Keratinocyte (primary cell): ENCODE measurements at regions not wholly inside any gene's neighbourhood (a gene's known extent, or its start where the extent isn't known, plus 50 kb on each side); places are given as distances from the start of the nearest gene placed in this dataset.
A peak's percentile ranks its signal among the peaks of the same experiment; 100 is the strongest.

Source experiments
- DNase-seq: peaks from one replicate; pipeline ENCODE4 v3.0.0-alpha.2; 2011; ENCODE audit warnings: low read depth, missing footprints, low spot score
- FAIRE-seq: peaks from 2 replicates; lab custom pipeline; 2011; peaks lifted over from hg19 to GRCh38; lab: Jason Lieb, UNC
- H2AFZ ChIP-seq: 2 replicates; pipeline ENCODE4 v1.6.0; 2012; ENCODE audit warnings: low read length, control low read depth, inconsistent platforms; ENCODE audit not compliant: control insufficient read depth
- H3K27ac ChIP-seq: 2 replicates; pipeline ENCODE4 v1.5.1; 2011; ENCODE audit warnings: low read length; ENCODE audit not compliant: control insufficient read depth, insufficient read depth
- H3K27me3 ChIP-seq: 3 replicates; pipeline ENCODE4 v1.6.0; 2011; ENCODE audit warnings: low read length; ENCODE audit not compliant: control insufficient read depth, insufficient read depth; ENCODE audit errors: extremely low read depth
- H3K36me3 ChIP-seq, 2 experiments: 2 replicates in 1 of 2; 3 replicates in 1 of 2; pipeline ENCODE4 v1.5.1; 2011; ENCODE audit warnings: low read length in 2 of 2, mild to moderate bottlenecking in 1 of 2; ENCODE audit not compliant: control insufficient read depth in 2 of 2, insufficient read depth in 2 of 2; ENCODE audit errors: extremely low read depth in 1 of 2
- H3K4me1 ChIP-seq: 3 replicates; pipeline ENCODE4 v1.5.1; 2011; ENCODE audit warnings: low read length; ENCODE audit not compliant: control insufficient read depth, insufficient read depth; ENCODE audit errors: extremely low read depth
- H3K4me2 ChIP-seq: 3 replicates; pipeline ENCODE4 v1.6.0; 2011; ENCODE audit warnings: low read depth, low read length; ENCODE audit not compliant: control insufficient read depth, insufficient read depth; ENCODE audit errors: extremely low read depth
- H3K4me3 ChIP-seq, 3 experiments: fragments of 200-600 bp in 1 of 3; sonication (generic) in 1 of 3; 2 replicates in 2 of 3; 3 replicates in 1 of 3; pipeline ENCODE4 v1.5.1; 2011 to 2016; ENCODE audit warnings: low read length in 3 of 3, mild to moderate bottlenecking in 3 of 3, control low read depth in 2 of 3, inconsistent platforms in 1 of 3, low read depth in 1 of 3, mixed read lengths in 1 of 3, mixed run types in 1 of 3, moderate library complexity in 1 of 3; ENCODE audit not compliant: control insufficient read depth in 2 of 3, insufficient read depth in 2 of 3; ENCODE audit errors: extremely low read depth in 1 of 3
- H3K79me2 ChIP-seq: 2 replicates; pipeline ENCODE4 v1.6.0; 2012; ENCODE audit warnings: low read length; ENCODE audit not compliant: control insufficient read depth, insufficient read depth
- H3K9ac ChIP-seq: 3 replicates; pipeline ENCODE4 v1.6.0; 2011; ENCODE audit warnings: low read length; ENCODE audit not compliant: control insufficient read depth, insufficient read depth; ENCODE audit errors: extremely low read depth
- H3K9me1 ChIP-seq: 3 replicates; pipeline ENCODE4 v1.6.0; 2011; ENCODE audit warnings: low read length; ENCODE audit not compliant: control insufficient read depth, insufficient read depth; ENCODE audit errors: extremely low read depth
- H3K9me3 ChIP-seq: 2 replicates; pipeline ENCODE4 v1.5.1; 2012; ENCODE audit warnings: low read depth, low read length; ENCODE audit not compliant: control insufficient read depth
- H4K20me1 ChIP-seq: 3 replicates; pipeline ENCODE4 v1.6.0; 2011; ENCODE audit warnings: low read length; ENCODE audit not compliant: control insufficient read depth, insufficient read depth; ENCODE audit errors: extremely low read depth
- EZH2 ChIP-seq: IDR thresholded peaks from one replicate; pipeline ENCODE4 v1.6.1; 2012; ENCODE audit warnings: inconsistent platforms, mild to moderate bottlenecking, low read length, moderate library complexity
- dilution Hi-C: fragments of 300-500 bp; cut with MboI; formaldehyde crosslinking; loops from one replicate; pipeline ENCODE4 v1.7.0; 2020; ENCODE audit warnings: low sequenced_read_pairs; ENCODE audit not compliant: extremely low pct_ligation_motif_present
- TF ChIP-seq, protein P1 (sequence below), 3 experiments: IDR thresholded peaks in 1 of 3; conservative IDR thresholded peaks in 1 of 3; optimal IDR thresholded peaks in 1 of 3; 2 replicates in 2 of 3; 3 replicates in 1 of 3; pipeline versions ENCODE3 to v1.5.1; 2011; ENCODE audit warnings: low read length in 3 of 3, mild to moderate bottlenecking in 3 of 3, moderate library complexity in 2 of 3, control low read depth in 1 of 3, inconsistent platforms in 1 of 3; ENCODE audit not compliant: insufficient read depth in 2 of 3; ENCODE audit errors: extremely low read depth in 1 of 3

- no peaks in the 10 kb centered on the region for H3K4me1 ChIP-seq
- DNase-seq (no peak), FAIRE-seq (no peak)
- no peaks in the 10 kb centered on the region for H3K9me1 ChIP-seq
- no peaks in the 10 kb centered on the region for H3K9me3 ChIP-seq
- no peak overlapping the region for H3K4me2 ChIP-seq
- H3K79me2 ChIP-seq: no peaks in the 10 kb centered on the region
- dilution Hi-C loops: no loop called here
- TF ChIP-seq EZH2: no peak
- TF ChIP-seq, protein P1, sequence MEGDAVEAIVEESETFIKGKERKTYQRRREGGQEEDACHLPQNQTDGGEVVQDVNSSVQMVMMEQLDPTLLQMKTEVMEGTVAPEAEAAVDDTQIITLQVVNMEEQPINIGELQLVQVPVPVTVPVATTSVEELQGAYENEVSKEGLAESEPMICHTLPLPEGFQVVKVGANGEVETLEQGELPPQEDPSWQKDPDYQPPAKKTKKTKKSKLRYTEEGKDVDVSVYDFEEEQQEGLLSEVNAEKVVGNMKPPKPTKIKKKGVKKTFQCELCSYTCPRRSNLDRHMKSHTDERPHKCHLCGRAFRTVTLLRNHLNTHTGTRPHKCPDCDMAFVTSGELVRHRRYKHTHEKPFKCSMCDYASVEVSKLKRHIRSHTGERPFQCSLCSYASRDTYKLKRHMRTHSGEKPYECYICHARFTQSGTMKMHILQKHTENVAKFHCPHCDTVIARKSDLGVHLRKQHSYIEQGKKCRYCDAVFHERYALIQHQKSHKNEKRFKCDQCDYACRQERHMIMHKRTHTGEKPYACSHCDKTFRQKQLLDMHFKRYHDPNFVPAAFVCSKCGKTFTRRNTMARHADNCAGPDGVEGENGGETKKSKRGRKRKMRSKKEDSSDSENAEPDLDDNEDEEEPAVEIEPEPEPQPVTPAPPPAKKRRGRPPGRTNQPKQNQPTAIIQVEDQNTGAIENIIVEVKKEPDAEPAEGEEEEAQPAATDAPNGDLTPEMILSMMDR (optimal IDR thresholded peaks at IDR 0.05 in 1 of 3, IDR thresholded peaks at IDR 0.05 in 1 of 3, conservative IDR thresholded peaks at IDR 0.05 in 1 of 3; ENCODE audit: extremely low read depth in 1 of 3, insufficient read depth in 2 of 3, low read length in 3 of 3): peak in 1 of 3 experiments; percentile 13
- H4K20me1 ChIP-seq: no peaks in the 10 kb centered on the region
- H3K27me3 ChIP-seq: peaks cover 5% of the 10 kb centered on the region
- no peak overlapping the region for H3K27ac ChIP-seq
- H3K36me3 ChIP-seq: no peaks in the 10 kb centered on the region
- H3K9ac ChIP-seq: no peak overlapping the region
- H3K4me3 ChIP-seq: no peak overlapping the region
- no peak overlapping the region for H2AFZ ChIP-seq
Observed at GRCh38 chr6:18527836-18528743, 140.9 kb downstream of the RNF144B start.

GRCh38 chr6:18530201-18530600 is 143.1 kb downstream of the RNF144B start:
- H3K9me1 ChIP-seq: no peaks in the 10 kb centered on the region
- H4K20me1 ChIP-seq: no peaks in the 10 kb centered on the region
- peaks cover 3% of the 10 kb centered on the region for H3K4me1 ChIP-seq
- peaks cover 5% of the 10 kb centered on the region for H3K27me3 ChIP-seq
- no peaks in the 10 kb centered on the region for H3K9me3 ChIP-seq
- H3K79me2 ChIP-seq: no peaks in the 10 kb centered on the region
- FAIRE-seq: no peak
- no peak for DNase-seq
- no peaks in the 10 kb centered on the region for H3K36me3 ChIP-seq
- no peak for TF ChIP-seq EZH2
- TF ChIP-seq, protein P1 (optimal IDR thresholded peaks at IDR 0.05 in 1 of 3, IDR thresholded peaks at IDR 0.05 in 1 of 3, conservative IDR thresholded peaks at IDR 0.05 in 1 of 3; ENCODE audit: extremely low read depth in 1 of 3, insufficient read depth in 2 of 3, low read length in 3 of 3): no peak
- dilution Hi-C loops: no loop called here
- H3K4me2 ChIP-seq: no peak overlapping the region
- no peak overlapping the region for H3K27ac ChIP-seq
- no peak overlapping the region for H3K4me3 ChIP-seq
- H2AFZ ChIP-seq: no peak overlapping the region
- H3K9ac ChIP-seq: no peak overlapping the region
